NB4 (cell line): ENCODE measurements at regions not wholly inside any gene's neighbourhood (a gene's known extent, or its start where the extent isn't known, plus 50 kb on each side); places are given as distances from the start of the nearest gene placed in this dataset.

Source experiments
- POLR2A ChIP-seq: IDR thresholded peaks from 2 replicates; pipeline ENCODE4 v1.6.1; 2011; ENCODE audit warnings: mild to moderate bottlenecking; ENCODE audit not compliant: insufficient read length; ENCODE audit errors: extremely low read depth
- TF ChIP-seq, protein P1 (sequence below): IDR thresholded peaks from one replicate; pipeline ENCODE4 v1.5.1; 2012; ENCODE audit warnings: low read depth, low read length

DNA sequence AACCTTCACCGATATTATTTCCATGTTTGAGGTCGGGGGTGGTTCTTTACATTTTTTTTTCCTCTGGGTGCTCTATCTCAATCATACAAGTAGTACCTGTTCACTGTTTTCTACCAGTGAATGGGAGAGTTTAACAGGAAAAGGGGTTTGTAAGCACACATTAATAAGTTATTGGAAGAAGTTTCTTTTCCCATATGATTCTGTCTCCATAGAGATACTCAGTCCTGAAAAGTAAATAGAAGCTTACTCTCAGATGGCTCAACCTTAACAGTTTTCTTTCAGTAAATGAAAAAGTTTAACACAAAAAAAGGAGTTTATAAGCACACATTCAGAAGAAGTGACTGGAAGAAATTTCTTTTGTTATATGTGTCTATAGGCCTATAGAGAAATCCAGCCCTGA lies 995.6 kb upstream of the SLC39A10 start:
- TF ChIP-seq, protein P1, sequence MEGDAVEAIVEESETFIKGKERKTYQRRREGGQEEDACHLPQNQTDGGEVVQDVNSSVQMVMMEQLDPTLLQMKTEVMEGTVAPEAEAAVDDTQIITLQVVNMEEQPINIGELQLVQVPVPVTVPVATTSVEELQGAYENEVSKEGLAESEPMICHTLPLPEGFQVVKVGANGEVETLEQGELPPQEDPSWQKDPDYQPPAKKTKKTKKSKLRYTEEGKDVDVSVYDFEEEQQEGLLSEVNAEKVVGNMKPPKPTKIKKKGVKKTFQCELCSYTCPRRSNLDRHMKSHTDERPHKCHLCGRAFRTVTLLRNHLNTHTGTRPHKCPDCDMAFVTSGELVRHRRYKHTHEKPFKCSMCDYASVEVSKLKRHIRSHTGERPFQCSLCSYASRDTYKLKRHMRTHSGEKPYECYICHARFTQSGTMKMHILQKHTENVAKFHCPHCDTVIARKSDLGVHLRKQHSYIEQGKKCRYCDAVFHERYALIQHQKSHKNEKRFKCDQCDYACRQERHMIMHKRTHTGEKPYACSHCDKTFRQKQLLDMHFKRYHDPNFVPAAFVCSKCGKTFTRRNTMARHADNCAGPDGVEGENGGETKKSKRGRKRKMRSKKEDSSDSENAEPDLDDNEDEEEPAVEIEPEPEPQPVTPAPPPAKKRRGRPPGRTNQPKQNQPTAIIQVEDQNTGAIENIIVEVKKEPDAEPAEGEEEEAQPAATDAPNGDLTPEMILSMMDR: no peak
- TF ChIP-seq POLR2A: no peak
